ENCODE measurements at regions not wholly inside any gene's neighbourhood (a gene's known extent, or its start where the extent isn't known, plus 50 kb on each side); places are given as distances from the start of the nearest gene placed in this dataset.

GRCh38 chr20:7828437-7828836 is 111.8 kb downstream of the HAO1 start:
- WGBS, 2 donors: 68 to 69% methylated on average over 2 of the region's 2 CpGs
- no peak overlapping the region for H3K4me3 ChIP-seq
- no peaks in the 10 kb centered on the region for H3K4me1 ChIP-seq
- DNase-seq: no peak
- no peak overlapping the region for H3K27ac ChIP-seq
- H3K36me3 ChIP-seq (ENCODE audit: low read depth, missing control alignments): no peaks in the 10 kb centered on the region
- TF ChIP-seq, protein P1, sequence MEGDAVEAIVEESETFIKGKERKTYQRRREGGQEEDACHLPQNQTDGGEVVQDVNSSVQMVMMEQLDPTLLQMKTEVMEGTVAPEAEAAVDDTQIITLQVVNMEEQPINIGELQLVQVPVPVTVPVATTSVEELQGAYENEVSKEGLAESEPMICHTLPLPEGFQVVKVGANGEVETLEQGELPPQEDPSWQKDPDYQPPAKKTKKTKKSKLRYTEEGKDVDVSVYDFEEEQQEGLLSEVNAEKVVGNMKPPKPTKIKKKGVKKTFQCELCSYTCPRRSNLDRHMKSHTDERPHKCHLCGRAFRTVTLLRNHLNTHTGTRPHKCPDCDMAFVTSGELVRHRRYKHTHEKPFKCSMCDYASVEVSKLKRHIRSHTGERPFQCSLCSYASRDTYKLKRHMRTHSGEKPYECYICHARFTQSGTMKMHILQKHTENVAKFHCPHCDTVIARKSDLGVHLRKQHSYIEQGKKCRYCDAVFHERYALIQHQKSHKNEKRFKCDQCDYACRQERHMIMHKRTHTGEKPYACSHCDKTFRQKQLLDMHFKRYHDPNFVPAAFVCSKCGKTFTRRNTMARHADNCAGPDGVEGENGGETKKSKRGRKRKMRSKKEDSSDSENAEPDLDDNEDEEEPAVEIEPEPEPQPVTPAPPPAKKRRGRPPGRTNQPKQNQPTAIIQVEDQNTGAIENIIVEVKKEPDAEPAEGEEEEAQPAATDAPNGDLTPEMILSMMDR (IDR thresholded peaks at IDR 0.05): no peak
- no peak for TF ChIP-seq POLR2A (IDR thresholded peaks at IDR 0.05)
- H3K27me3 ChIP-seq: no peaks in the 10 kb centered on the region
- no peaks in the 10 kb centered on the region for H3K9me3 ChIP-seq
- intact Hi-C loops (cut with DNase I; ENCODE audit: low total_unique reads): no loop called here

DNA sequence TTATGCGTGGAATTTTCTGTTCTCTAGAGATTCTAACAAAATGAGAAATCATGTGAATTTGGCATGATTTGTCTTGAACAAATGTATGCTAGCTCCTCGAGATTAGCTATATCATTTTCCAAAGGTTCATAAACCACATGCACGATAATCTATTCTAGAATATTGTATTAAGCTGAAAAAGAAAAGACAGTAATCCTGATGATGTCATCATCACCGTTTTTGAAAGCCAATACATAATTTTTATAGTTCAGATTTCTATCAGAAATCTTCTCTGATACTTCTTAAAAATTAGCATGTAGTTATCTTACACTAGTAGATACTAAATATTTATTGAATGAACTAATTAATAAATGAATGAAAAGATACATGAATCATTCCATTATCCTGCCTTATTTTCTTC is 111.2 kb downstream of the HAO1 start:
- no peak for DNase-seq
- Histone ChIP-seq H3K4me3 (no peak overlapping the region), H3K27me3 (no peaks in the 10 kb centered on the region), H3K27ac (no peak overlapping the region), H3K36me3 (ENCODE audit: low read depth, missing control alignments) (no peaks in the 10 kb centered on the region), H3K9me3 (no peaks in the 10 kb centered on the region), H3K4me1 (no peaks in the 10 kb centered on the region)
- 88 to 91% methylated on average over 4 of the region's 4 CpGs for WGBS, 2 donors
- TF ChIP-seq POLR2A (IDR thresholded peaks at IDR 0.05): no peak
- TF ChIP-seq, protein P1 (IDR thresholded peaks at IDR 0.05): no peak
- intact Hi-C loops (cut with DNase I; ENCODE audit: low total_unique reads): no loop called here

GRCh38 chr20:7829776-7830175 is 110.5 kb downstream of the HAO1 start:
- no peak overlapping the region for H3K4me3 ChIP-seq
- no peaks in the 10 kb centered on the region for H3K36me3 ChIP-seq (ENCODE audit: low read depth, missing control alignments)
- H3K27ac ChIP-seq: no peak overlapping the region
- DNase-seq: no peak
- intact Hi-C loops (cut with DNase I; ENCODE audit: low total_unique reads): no loop called here
- no peaks in the 10 kb centered on the region for H3K9me3 ChIP-seq
- H3K27me3 ChIP-seq: no peaks in the 10 kb centered on the region
- H3K4me1 ChIP-seq: no peaks in the 10 kb centered on the region
- TF ChIP-seq, protein P1 (IDR thresholded peaks at IDR 0.05): no peak

Small RNAs in the stretch of these regions (microRNA-seq; reads per million reads assigned to microRNA genes)
- 0 reads per million in 2 donors for gene MIR8062 (ENCODE audit: borderline number of aligned reads in 2 of 2, borderline replicate concordance in 1 of 2)

Small RNAs in the stretch of these regions (small RNA-seq; reads per million reads assigned to genes)
- gene MIR8062 (0 reads per million in 2 donors), gene RN7SL547P (0 reads per million in 2 donors)
